ENCODE measurements at regions not wholly inside any gene's neighbourhood (a gene's known extent, or its start where the extent isn't known, plus 50 kb on each side); places are given as distances from the start of the nearest gene placed in this dataset.

- Mint-ChIP-seq H3K9me3 (no peaks in the 10 kb centered on the region), H3K4me1 (no peaks in the 10 kb centered on the region), H3K27me3 (peaks cover 3% of the 10 kb centered on the region), H3K4me3 (no peak overlapping the region), H3K36me3 (no peaks in the 10 kb centered on the region), H3K27ac (no peak overlapping the region)
- DNase-seq: no peak
These were observed 55.7 kb upstream of the KCNE2 start for GRCh38 chr21:34307991-34308532.

GRCh38 chr21:34311561-34312330 is 52.1 kb upstream of the KCNE2 start:
- Mint-ChIP-seq H3K36me3 (no peaks in the 10 kb centered on the region), H3K27ac (no peak overlapping the region), H3K27me3 (peaks cover 8% of the 10 kb centered on the region), H3K4me1 (no peaks in the 10 kb centered on the region), H3K9me3 (peaks cover 1% of the 10 kb centered on the region), H3K4me3 (no peak overlapping the region)
- no peak for DNase-seq

GRCh38 chr21:34313116-34313515 is 50.7 kb upstream of the KCNE2 start:
- H3K27ac Mint-ChIP-seq: no peak overlapping the region
- H3K27me3 Mint-ChIP-seq: peaks cover 8% of the 10 kb centered on the region
- no peaks in the 10 kb centered on the region for H3K4me1 Mint-ChIP-seq
- DNase-seq: no peak
- H3K9me3 Mint-ChIP-seq: peaks cover 1% of the 10 kb centered on the region
- H3K4me3 Mint-ChIP-seq: no peak overlapping the region
- no peaks in the 10 kb centered on the region for H3K36me3 Mint-ChIP-seq
